T47D (cell line): ENCODE measurements at regions not wholly inside any gene's neighbourhood (a gene's known extent, or its start where the extent isn't known, plus 50 kb on each side); places are given as distances from the start of the nearest gene placed in this dataset.
A peak's percentile ranks its signal among the peaks of the same experiment; 100 is the strongest.

Source experiments
- DNase-seq, 2 experiments: peaks; one replicate each; pipeline versions ENCODE4 v3.0.0 to v3.0.0-alpha.2; 2011 to 2012; ENCODE audit warnings: low read depth in 1 of 2, low spot score in 1 of 2
- JUND ChIP-seq: IDR thresholded peaks from 2 replicates; pipeline ENCODE4 v1.6.1; 2012; ENCODE audit warnings: low read depth
- in situ Hi-C: cut with HindIII; loops from 2 replicates; pipeline ENCODE4 v1.10.0; 2016; ENCODE audit warnings: low sequenced_read_pairs, low pct_unique_long_range_greater_than_20kb

DNA sequence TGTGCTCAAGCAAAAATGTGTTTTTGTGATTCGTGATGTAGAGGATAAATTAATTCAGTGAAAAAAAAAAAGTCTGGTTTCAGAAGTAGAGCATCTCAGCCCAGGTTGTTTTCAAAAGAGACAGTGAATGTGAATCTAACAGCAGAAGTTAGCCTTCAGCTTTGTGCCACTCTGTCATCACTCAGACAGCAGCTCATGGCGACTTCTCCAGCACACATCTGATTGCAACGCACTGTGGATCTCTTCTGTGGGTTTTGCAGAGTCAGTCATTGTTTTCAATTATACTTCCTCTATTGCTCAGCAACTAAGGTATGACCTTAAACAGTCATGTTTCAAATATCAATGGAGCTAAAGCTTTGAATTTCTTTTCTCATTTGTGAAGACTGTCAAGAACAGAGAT lies 335.5 kb upstream of the POU3F2 start:
- DNase-seq, result no peak
- in situ Hi-C loops, result no loop called here
- TF ChIP-seq JUND, result no peak

DNA sequence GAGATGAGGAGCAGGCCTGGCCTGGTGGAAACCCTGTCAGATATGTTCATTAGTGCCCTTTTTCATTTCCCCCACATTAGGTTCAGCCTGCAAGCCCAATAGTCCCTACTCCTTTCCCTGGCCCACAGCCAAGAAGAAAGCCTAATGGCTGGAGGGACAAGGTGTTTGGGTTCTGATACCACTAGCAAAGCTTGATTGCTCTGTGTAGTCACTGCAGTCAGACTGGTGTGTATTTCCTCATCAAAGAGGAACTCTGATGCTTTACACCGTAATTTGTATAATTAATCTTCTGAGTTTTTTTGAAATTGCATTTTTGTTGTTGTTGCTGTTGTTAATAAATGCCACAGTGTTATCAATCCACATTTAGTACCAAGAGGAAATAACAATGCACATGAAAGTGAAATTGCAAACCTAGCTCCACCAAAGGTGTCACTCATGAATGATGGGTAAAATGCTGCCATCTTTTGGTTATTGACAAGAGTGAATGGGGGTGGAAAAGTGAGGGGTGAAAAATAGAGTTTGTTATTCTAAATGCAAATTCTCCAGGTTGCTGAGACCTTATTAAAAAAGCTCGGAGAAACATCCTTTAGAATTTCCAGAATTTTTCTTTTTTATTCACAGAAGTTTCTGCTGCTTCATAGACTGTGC lies 320.2 kb upstream of the POU3F2 start:
- in situ Hi-C loops, result no loop called here
- TF ChIP-seq JUND, result no peak
- DNase-seq, result no peak

DNA sequence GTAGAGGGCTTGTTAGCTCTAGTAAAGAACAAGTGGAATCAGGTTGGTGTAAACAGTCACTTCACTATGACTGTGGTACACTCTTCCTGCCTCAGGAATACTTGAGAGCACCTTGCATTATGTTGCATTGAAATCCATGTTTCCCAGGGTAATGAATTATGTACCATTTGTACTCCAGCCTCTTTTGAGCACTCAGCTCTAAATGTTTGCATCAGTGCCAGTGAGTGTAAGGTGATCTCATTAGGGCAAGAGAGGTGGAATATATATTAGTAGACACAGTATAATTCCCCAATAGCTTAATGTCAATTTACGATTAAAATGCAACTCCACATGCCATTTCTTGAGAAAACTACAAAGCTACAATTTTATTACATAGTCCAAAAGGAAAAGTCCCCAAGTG lies 319.6 kb upstream of the POU3F2 start:
- in situ Hi-C loops, result no loop called here
- no peak for DNase-seq

DNA sequence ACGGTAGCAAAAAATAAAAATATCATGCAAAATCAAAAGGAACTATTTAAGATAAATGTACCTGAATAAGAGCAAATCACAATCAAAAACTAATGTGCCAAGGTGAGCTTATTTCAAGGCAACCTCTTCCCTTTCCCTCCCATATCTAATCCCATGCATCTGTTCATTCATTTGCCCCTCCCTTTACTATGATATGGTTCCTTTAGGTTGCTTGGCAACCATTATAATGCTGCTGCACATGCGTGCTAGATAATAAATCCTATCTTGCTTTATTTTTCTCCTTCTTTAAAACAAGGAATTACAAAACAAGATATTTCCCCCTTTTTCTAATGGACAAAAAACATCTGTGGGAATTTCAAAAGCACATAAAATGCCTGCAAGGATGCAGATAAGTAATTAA lies 318.2 kb upstream of the POU3F2 start:
- DNase-seq, result no peak
- in situ Hi-C loops, result no loop called here
- TF ChIP-seq JUND, result no peak

More for the DNA sequence above, 319.6 kb upstream of the POU3F2 start:
- TF ChIP-seq JUND, result no peak

DNA sequence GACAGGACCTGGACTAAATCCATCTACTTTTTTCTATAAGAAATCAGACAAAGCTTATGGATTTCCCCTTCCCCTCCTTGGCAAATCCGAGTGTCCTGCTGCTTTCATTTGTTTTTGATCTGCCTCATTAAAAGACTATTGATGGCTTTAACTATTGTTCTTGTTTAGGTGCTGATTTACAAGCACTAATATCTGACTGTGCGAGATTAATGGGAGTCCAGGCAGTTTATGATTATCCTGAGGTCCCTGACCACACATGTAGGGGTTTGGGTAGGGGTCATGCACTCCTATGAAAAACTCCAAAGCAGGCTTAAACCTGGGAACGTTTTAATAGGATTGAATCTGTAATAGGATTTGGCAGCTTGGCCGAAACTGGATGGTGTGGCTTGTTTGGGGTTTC lies 317.5 kb upstream of the POU3F2 start:
- DNase-seq, result no peak
- in situ Hi-C loops, result no loop called here
- no peak for TF ChIP-seq JUND

DNA sequence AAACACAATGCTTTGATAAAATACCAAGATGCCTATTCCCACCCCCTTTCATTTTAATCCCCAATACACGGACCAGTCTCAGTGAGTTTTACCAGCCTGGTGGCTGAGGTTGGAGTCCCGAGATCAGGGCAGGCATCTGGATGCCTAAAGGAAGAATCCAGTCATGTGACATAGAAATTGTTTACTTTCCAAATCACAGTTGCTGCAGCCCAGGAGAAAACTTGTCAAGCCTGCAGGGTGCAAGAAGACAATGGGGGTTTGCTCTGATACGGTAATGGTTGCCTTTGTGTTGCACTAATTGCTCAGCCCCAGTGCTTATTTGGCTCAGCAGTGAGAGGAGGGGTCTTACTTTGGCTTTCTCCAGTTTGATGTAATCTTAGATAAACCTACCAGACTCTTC lies 308.5 kb upstream of the POU3F2 start:
- DNase-seq, result no peak
- in situ Hi-C loops, result no loop called here
- TF ChIP-seq JUND, result no peak

DNA sequence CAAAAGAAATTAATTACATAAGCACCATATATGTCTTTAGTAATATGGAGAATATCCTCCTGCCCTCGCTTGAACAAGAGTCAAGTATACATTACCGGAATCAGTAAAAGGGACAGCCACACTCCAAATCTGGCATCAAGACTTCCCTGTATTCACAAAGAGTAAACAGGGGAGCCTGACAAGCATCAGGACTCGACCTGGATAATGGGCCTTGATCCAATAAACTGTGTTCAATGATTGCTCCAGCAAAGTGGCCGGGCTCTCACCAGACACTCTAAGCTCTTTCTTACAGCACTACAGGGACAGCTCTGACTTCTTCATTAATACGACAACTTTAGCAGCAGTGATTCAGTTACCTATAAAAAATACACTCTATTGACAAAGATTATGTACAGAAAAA lies 307.9 kb upstream of the POU3F2 start:
- no peak for TF ChIP-seq JUND
- in situ Hi-C loops, result no loop called here
- peak in 1 of 2 experiments; percentile 13 for DNase-seq

DNA sequence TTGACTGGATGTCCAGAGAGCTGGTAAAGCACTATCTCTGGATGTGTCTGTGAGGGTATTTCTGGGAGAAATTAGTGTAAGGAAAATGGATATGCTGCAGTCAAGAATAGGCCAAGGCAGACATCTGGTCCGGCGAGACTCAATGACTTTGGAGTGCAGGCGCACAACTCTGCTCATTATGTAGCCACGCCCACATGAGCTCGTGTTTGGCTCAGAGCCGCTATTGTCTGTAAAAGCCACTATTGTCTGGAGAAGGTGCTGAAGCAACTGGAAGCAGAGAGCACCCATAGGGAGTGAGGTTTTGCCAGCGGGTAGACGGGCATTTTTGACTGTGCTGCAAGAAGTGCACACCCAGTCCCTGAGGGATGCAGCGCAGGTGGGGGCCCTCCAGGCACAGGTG lies 305.0 kb upstream of the POU3F2 start:
- in situ Hi-C loops, result no loop called here
- DNase-seq, result no peak
- no peak for TF ChIP-seq JUND

DNA sequence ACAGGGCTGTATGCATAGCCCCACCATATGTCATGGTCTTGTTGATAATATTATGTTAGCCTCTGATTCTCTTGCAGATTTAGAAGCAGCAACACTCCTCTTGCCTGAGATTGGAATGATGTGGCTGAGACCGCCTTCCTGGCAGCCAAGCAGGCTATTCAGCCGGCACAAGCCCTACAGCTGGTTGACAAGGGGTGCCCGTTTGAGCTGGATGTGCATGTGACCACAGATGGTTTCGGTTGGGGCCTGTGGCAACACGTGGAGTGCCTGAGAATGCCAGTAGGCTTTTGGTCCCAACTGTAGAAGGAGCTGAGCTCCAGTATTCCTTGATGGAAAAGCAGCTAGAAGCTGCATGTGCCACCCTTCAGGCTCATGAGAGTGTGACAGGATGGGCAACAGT lies 303.6 kb upstream of the POU3F2 start:
- DNase-seq, result no peak
- in situ Hi-C loops, result no loop called here
- TF ChIP-seq JUND, result no peak

DNA sequence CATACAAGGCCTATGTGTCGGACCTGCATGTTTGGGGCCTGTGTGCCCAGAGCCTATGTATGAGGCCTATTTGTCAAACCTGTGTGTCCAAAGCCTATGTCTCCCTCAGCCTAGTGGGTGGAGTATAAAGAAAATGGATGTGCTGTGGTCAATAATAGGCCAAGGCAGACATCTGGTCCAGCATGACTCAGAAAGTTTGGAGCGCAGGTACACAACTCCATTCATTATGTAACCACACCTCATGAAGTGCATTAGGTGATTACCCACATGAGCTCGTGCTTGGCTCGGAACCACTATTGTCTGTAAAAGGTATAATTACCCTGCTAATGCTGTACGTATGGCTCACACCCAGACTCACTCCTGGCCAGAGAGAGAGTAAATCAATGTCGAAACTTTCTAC lies 302.4 kb upstream of the POU3F2 start:
- in situ Hi-C loops, result no loop called here
- TF ChIP-seq JUND, result no peak
- DNase-seq, result no peak

DNA sequence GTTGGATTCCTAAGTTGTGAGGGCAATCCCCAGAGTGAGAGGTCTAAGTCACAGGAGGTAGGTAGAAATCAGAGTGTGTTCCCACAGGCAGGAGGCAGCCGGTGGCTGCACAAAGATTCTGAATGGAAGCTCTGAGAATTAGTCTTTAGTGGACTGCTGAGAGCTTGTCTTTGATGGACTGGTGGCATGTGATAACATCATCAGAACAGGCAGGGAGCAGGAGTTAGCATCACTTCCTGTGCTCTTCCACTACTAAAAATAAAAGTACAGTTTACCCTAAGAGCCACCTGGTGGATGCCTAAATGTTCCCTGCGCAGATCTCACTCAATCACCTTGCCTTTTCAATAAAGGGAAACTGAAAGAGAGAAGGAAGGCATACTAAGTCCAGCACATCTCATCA lies 294.6 kb upstream of the POU3F2 start:
- no peak for TF ChIP-seq JUND
- DNase-seq, result peak in 1 of 2 experiments; percentile 19
- in situ Hi-C loops, result no loop called here

DNA sequence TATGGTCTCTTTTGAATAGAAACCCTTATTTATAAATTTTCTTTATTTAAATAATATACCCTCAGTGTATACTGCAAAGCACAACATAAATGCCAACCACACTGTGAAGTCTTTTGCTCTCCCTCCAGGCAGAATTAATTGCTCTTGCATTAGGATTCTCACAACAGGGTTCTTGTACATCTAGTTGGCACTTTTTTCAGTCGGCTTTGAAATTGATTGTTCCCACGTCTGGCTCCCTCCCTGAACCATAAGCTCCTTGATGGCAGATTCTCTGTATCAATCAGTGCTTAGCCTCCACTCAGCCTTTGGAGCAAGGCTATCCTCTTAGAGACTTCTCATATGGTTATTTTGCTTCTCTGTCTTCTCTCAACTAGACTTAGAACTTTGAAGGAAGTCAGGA lies 288.0 kb upstream of the POU3F2 start:
- no peak for TF ChIP-seq JUND
- DNase-seq, result no peak
- in situ Hi-C loops, result no loop called here

DNA sequence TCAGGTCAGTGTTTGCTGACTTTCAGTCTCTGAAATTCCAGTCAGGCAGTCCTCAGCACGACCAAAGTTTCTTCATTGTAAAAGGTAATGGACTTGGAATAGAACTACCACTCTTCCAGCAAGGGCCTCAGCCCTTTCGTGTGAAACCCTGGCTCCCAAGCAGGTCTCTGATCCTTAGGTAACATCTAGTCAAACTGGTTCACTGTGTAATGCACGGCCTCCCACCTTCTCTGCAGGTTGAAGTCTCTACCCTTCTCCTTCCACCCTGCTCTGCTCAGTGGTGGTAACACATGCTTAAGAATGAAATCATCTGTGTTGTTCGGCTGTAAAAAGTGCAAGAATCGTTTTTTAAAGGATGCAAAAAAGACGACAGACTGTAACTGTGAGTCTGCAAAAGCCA lies 287.2 kb upstream of the POU3F2 start:
- in situ Hi-C loops, result no loop called here
- TF ChIP-seq JUND, result no peak
- DNase-seq, result no peak

DNA sequence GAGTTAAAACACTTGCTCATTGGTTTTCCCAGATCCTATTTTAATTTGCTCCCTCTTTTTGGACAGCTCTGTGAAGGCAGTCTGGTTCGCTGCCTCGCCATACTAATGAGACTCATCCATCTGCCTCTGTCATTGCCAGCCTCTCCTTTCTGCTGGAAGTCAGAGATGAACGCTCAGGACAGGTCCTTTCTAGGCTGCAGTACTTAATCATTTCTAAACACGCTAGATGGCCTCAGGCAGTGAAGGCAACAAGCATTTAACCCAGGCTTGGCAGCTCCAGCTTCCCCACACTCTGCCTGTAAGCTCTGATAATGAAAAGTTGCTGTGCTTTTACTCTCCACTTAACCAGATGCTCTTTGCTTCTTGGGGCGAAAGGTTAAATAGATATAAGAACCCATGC lies 286.7 kb upstream of the POU3F2 start:
- in situ Hi-C loops, result no loop called here
- no peak for TF ChIP-seq JUND
- peak in 1 of 2 experiments; percentile 33 for DNase-seq

DNA sequence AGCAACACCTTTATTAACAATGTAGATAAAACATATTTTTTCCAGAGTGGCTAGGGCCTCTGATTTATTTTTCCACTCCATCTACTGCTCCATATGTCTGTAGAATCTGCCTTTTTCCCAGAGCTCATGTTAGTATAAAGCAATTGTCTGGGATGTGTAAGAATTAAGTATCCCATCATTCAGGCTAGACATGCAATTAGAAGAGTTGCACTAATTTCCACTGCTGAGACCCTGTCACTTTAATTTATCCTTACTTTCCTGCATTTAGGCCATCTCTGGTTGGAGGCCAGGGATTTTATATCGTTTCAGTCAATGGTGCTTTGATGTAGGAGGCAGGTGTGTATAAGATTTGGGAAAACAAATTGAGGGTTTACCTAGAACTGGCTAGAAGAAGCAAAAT lies 286.1 kb upstream of the POU3F2 start:
- in situ Hi-C loops, result no loop called here
- no peak for DNase-seq
- no peak for TF ChIP-seq JUND
